GM23248 (cell line): ENCODE measurements at regions not wholly inside any gene's neighbourhood (a gene's known extent, or its start where the extent isn't known, plus 50 kb on each side); places are given as distances from the start of the nearest gene placed in this dataset.

Experiments
- DNase-seq: peaks from one replicate; pipeline ENCODE4 v3.0.0-alpha.2; 2015
- H2AFZ ChIP-seq: fragments of 200-600 bp; sonication (generic); 2 replicates; pipeline ENCODE4 v1.6.1; 2016; ENCODE audit warnings: antibody characterized with exemption
- H3F3A ChIP-seq: fragments of 200-600 bp; sonication (generic); 2 replicates; pipeline ENCODE4 v1.6.1; 2016; ENCODE audit warnings: mild to moderate bottlenecking, antibody characterized with exemption, mixed run types; ENCODE audit not compliant: insufficient read depth
- H3K27ac ChIP-seq: fragments of 200-600 bp; sonication (generic); 2 replicates; pipeline ENCODE4 v1.5.1; 2016; ENCODE audit warnings: mild to moderate bottlenecking
- H3K27me3 ChIP-seq: fragments of 200-600 bp; sonication (generic); replicated peaks from 2 replicates; pipeline ENCODE4 v1.6.1; 2016; ENCODE audit warnings: mild to moderate bottlenecking; ENCODE audit not compliant: insufficient read depth
- H3K36me3 ChIP-seq: fragments of 200-600 bp; sonication (generic); 2 replicates; pipeline ENCODE4 v1.6.1; 2016; ENCODE audit warnings: low read depth, mild to moderate bottlenecking
- H3K4me1 ChIP-seq: fragments of 200-600 bp; sonication (generic); 2 replicates; pipeline ENCODE4 v1.6.1; 2016; ENCODE audit warnings: mild to moderate bottlenecking; ENCODE audit not compliant: insufficient read depth
- H3K4me2 ChIP-seq: fragments of 200-600 bp; sonication (generic); one replicate; pipeline ENCODE4 v1.6.1; 2016; ENCODE audit warnings: mild to moderate bottlenecking; ENCODE audit not compliant: unreplicated experiment
- H3K4me3 ChIP-seq: fragments of 200-600 bp; sonication (generic); 2 replicates; pipeline ENCODE4 v1.5.1; 2016; ENCODE audit warnings: mild to moderate bottlenecking
- H3K79me2 ChIP-seq: fragments of 200-600 bp; sonication (generic); 2 replicates; pipeline ENCODE4 v1.6.1; 2016; ENCODE audit warnings: mild to moderate bottlenecking; ENCODE audit not compliant: insufficient read depth
- H3K9ac ChIP-seq: fragments of 200-600 bp; sonication (generic); 2 replicates; pipeline ENCODE4 v1.6.1; 2016; ENCODE audit warnings: mild to moderate bottlenecking
- H3K9me2 ChIP-seq: fragments of 200-600 bp; sonication (generic); 2 replicates; pipeline ENCODE4 v1.6.1; 2016; ENCODE audit warnings: mixed run types, mild to moderate bottlenecking, moderate library complexity; ENCODE audit not compliant: insufficient read depth
- H3K9me3 ChIP-seq: fragments of 200-600 bp; sonication (generic); one replicate; pipeline ENCODE4 v1.6.1; 2017; ENCODE audit warnings: low read depth
- H4K20me1 ChIP-seq: fragments of 200-600 bp; sonication (generic); 2 replicates; pipeline ENCODE4 v1.6.0; 2016; ENCODE audit not compliant: insufficient read depth
- EZH2 ChIP-seq: fragments of 200-600 bp; sonication (generic); IDR thresholded peaks from 2 replicates; pipeline ENCODE4 v1.6.1; 2018; ENCODE audit warnings: antibody characterized with exemption, mild to moderate bottlenecking; ENCODE audit not compliant: insufficient read depth, poor library complexity, severe bottlenecking
- EZH2phosphoT487 ChIP-seq: fragments of 200-600 bp; sonication (generic); IDR thresholded peaks from 2 replicates; pipeline ENCODE4 v1.6.1; 2018; ENCODE audit warnings: antibody characterized with exemption, moderate library complexity, mild to moderate bottlenecking, low read depth; ENCODE audit not compliant: insufficient read depth
- WGBS, 2 experiments: methylation state at CpG; one replicate each; pipeline ENCODE4 v1.1.6; 2015 to 2017; ENCODE audit warnings: low lambda C conversion rate in 2 of 2, low coverage in 1 of 2; ENCODE audit errors: missing lambda C conversion rate in 2 of 2; 5-methylcytosine and 5-hydroxymethylcytosine counted together
- in situ Hi-C: fragments of 300-500 bp; cut with MboI; formaldehyde crosslinking; loops from 2 replicates; pipeline ENCODE4 v1.15.0; 2020

DNA sequence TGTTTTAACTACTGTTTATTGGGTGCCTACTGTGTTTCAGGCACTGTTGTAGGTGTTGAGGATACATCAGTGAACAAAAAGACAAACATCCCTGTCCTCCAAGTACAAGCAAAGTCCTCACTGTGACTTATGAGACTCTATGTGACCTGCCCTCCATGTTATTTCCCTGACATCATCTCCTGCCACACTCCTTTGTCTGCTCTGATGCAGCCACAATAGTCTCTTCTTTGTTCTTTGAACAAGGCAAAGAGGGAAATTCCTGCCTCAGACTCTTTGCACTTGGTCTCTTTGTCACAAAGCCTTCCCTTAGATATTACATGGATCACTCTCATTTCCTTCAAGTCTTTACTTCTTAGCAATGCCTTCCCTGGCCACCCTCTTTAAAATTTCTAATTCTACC is 240.1 kb upstream of the SRRM4 start:
- no peak for DNase-seq
- Histone ChIP-seq H3K36me3 (no peaks in the 10 kb centered on the region), H3K9me3 (no peaks in the 10 kb centered on the region), H3F3A (no peaks in the 10 kb centered on the region), H3K27ac (no peak overlapping the region), H3K9me2 (no peaks in the 10 kb centered on the region), H3K4me2 (no peak overlapping the region), H2AFZ (no peak overlapping the region), H3K27me3 (no peaks in the 10 kb centered on the region), H4K20me1 (no peaks in the 10 kb centered on the region), H3K79me2 (no peaks in the 10 kb centered on the region), H3K4me3 (no peak overlapping the region), H3K9ac (no peak overlapping the region), H3K4me1 (no peaks in the 10 kb centered on the region)
- TF ChIP-seq EZH2 (no peak), EZH2phosphoT487 (no peak)
- in situ Hi-C loops, result no loop called here

DNA sequence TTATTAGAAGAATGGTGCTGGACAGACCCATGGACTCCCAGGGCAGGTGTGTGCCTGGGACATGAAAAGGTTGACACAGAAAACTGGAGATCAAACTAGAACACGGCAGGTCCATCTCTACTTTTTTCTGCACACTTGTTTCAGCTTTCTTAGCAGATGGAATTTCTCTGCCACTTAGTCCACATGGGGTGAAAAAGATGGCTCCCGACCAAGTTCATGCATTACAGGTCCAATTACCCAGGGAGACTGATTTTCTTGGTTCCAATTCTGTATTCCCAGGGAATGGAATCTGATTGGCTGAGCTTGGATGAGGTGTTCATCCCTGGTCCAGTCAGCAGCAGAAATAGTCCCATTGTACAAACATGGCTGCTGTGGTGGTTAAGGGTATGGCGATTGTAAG is 238.9 kb upstream of the SRRM4 start:
- no peaks in the 10 kb centered on the region for H3K79me2 ChIP-seq
- no peaks in the 10 kb centered on the region for H3F3A ChIP-seq
- no peak overlapping the region for H3K9ac ChIP-seq
- no peaks in the 10 kb centered on the region for H4K20me1 ChIP-seq
- no peak for TF ChIP-seq EZH2
- no peak for TF ChIP-seq EZH2phosphoT487
- H3K9me2 ChIP-seq, result no peaks in the 10 kb centered on the region
- DNase-seq, result no peak
- in situ Hi-C loops, result no loop called here
- H3K4me2 ChIP-seq, result no peak overlapping the region
- H3K27me3 ChIP-seq, result no peaks in the 10 kb centered on the region
- no peak overlapping the region for H3K4me3 ChIP-seq
- H2AFZ ChIP-seq, result no peak overlapping the region
- no peaks in the 10 kb centered on the region for H3K9me3 ChIP-seq
- H3K27ac ChIP-seq, result no peak overlapping the region
- WGBS, 2 experiments, result 4 to 11% methylated on average over 3 of the region's 3 CpGs
- H3K36me3 ChIP-seq, result no peaks in the 10 kb centered on the region
- H3K4me1 ChIP-seq, result no peaks in the 10 kb centered on the region

DNA sequence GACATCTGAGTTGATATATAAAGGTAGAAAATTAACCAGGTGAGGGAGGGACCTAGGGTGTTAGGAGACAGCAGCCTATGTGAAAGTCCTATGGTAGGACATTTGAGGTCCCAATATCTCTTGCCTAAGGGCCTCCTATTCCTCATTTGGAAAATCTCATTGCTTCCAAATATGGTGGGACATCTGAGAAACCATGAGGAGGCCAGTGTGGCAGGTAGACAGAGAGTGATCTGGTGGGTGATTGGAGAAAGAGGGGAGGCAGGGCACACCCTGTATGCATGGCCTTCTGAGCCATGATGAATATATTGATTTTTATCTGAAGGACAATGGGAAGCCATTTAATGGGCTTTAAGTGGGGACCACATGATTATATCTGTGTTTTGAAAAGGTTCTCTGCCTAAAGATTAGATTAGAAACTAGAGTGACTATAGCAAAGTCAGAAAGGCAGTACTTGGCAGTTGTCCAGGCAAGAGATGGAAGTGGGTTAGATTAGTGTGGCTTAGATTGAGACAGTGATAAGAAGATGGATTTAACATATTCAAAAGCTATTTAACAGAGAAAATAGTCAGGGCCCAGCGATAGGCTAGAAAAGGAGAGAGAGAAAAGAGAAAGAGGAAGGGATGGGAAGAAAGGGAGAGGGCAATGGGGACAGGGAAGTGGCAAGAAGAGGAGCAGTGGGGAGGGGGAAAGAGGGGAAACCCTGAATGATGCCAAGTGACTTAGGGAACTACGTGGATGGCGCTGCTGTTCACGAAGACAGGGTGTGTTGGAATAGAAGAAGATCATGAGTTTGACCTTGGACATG is 237.2 kb upstream of the SRRM4 start:
- no peaks in the 10 kb centered on the region for H3K79me2 ChIP-seq
- H3F3A ChIP-seq, result no peaks in the 10 kb centered on the region
- H3K9me3 ChIP-seq, result no peaks in the 10 kb centered on the region
- no peak for DNase-seq
- no peak overlapping the region for H3K4me2 ChIP-seq
- H4K20me1 ChIP-seq, result no peaks in the 10 kb centered on the region
- H3K4me1 ChIP-seq, result no peaks in the 10 kb centered on the region
- H3K36me3 ChIP-seq, result no peaks in the 10 kb centered on the region
- no peaks in the 10 kb centered on the region for H3K9me2 ChIP-seq
- no peak overlapping the region for H3K4me3 ChIP-seq
- in situ Hi-C loops, result no loop called here
- H2AFZ ChIP-seq, result no peak overlapping the region
- no peaks in the 10 kb centered on the region for H3K27me3 ChIP-seq
- no peak overlapping the region for H3K9ac ChIP-seq
- TF ChIP-seq EZH2, result no peak
- TF ChIP-seq EZH2phosphoT487, result no peak
- 44 to 63% methylated on average over 4 of the region's 4 CpGs for WGBS, 2 experiments
- no peak overlapping the region for H3K27ac ChIP-seq

DNA sequence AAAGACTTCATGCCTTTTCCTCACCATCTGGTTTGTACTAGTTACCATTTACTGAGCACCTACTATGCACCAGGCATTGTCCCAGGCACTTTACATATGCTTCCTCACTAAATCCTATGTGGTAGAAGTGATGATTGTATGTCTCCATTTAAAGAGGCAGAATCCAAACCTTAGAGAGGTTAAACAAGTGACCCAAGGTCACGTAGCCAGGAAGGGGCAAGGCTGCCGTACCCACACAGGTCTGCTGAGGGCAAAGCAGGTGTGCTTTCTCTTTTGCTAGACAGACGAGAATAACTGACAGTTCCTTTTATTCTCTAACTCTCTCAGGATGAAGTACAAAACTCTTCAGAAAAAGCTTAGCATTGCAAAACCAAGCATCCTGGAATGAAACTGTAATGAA is 235.2 kb upstream of the SRRM4 start:
- Histone ChIP-seq H3K9ac (no peak overlapping the region), H3K27ac (no peak overlapping the region), H3K27me3 (no peaks in the 10 kb centered on the region), H3F3A (no peaks in the 10 kb centered on the region), H3K79me2 (no peaks in the 10 kb centered on the region), H3K4me3 (no peak overlapping the region), H3K36me3 (no peaks in the 10 kb centered on the region), H3K4me1 (no peaks in the 10 kb centered on the region), H3K9me3 (no peaks in the 10 kb centered on the region), H4K20me1 (no peaks in the 10 kb centered on the region), H2AFZ (no peak overlapping the region), H3K9me2 (no peaks in the 10 kb centered on the region), H3K4me2 (no peak overlapping the region)
- TF ChIP-seq EZH2, result no peak
- no peak for TF ChIP-seq EZH2phosphoT487
- WGBS, 2 experiments, result 13 to 14% methylated on average over 3 of the region's 3 CpGs
- in situ Hi-C loops, result no loop called here
- no peak for DNase-seq

DNA sequence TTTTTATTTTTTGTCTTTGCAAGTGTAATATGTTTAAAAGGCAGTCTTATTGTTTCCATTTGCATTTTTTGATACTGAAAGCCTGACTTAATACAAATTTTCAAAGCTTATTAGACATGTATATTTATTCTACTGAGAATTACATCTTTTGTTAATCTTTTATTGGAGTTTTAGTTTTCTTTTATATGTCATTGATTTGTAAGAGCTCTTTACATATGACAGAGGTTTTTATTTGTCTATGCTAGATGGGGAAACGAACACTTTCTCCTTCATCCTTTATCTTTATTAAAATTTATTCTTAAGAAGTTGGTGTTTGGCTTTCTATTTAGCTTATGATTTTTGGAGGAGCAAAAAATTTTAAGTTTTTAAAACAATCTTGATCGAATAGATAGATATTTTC is 234.4 kb upstream of the SRRM4 start:
- Histone ChIP-seq H3F3A (no peaks in the 10 kb centered on the region), H3K4me1 (no peaks in the 10 kb centered on the region), H3K27me3 (no peaks in the 10 kb centered on the region), H3K36me3 (no peaks in the 10 kb centered on the region), H3K4me3 (no peak overlapping the region), H3K79me2 (no peaks in the 10 kb centered on the region), H3K4me2 (no peak overlapping the region), H3K9me2 (no peaks in the 10 kb centered on the region), H3K9ac (no peak overlapping the region), H4K20me1 (no peaks in the 10 kb centered on the region), H3K9me3 (no peaks in the 10 kb centered on the region), H2AFZ (no peak overlapping the region), H3K27ac (no peak overlapping the region)
- in situ Hi-C loops, result no loop called here
- WGBS, 2 experiments, result 3 to 8% methylated on average over 2 of the region's 2 CpGs
- no peak for DNase-seq
- no peak for TF ChIP-seq EZH2phosphoT487
- TF ChIP-seq EZH2, result no peak
